NCI-H1105 treated with DMSO at 0.1 percent for 48 hours (cell line): ENCODE measurements at regions not wholly inside any gene's neighbourhood (a gene's known extent, or its start where the extent isn't known, plus 50 kb on each side); places are given as distances from the start of the nearest gene placed in this dataset.
"Not testable (repeated sequence)": the region's sequence is repeated elsewhere in the genome, so short reads cannot be mapped to it uniquely, and the experiment has no call there.

ENCODE experiments used
- DNase-seq: peaks from one replicate; lab custom pipeline; 2025; lab: John Stamatoyannopoulos, UW

- DNase-seq = no peak
Measured at GRCh38 chr10:108352771-108353170, 1188.3 kb upstream of the SORCS1 start.

- DNase-seq = no peak
Measured at GRCh38 chr10:108348215-108348614, 1183.7 kb upstream of the SORCS1 start.

- DNase-seq = no peak
Measured at GRCh38 chr10:108346066-108346465, 1181.6 kb upstream of the SORCS1 start.

GRCh38 chr10:108338146-108338545 is 1173.6 kb upstream of the SORCS1 start:
- peak; percentile 26 for DNase-seq

DNA sequence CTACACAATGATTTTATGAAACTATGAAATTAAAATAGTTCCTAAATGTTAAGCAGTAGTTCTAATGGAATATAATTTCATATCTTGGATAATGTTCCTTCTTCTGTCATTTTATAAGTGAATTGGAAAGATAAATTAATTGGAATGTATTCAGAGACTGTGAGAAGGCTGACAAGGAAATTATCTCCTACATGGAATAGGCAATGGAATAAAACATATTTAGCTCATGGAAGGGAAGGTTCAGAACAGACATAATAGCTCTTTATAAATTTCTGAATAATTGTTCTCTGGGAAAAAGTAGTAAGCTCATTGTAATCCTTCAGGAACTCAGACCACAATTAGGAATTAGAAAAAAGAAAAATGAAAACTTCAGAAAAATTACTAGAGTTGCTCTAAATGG is 1172.3 kb upstream of the SORCS1 start:
- DNase-seq = no peak

DNA sequence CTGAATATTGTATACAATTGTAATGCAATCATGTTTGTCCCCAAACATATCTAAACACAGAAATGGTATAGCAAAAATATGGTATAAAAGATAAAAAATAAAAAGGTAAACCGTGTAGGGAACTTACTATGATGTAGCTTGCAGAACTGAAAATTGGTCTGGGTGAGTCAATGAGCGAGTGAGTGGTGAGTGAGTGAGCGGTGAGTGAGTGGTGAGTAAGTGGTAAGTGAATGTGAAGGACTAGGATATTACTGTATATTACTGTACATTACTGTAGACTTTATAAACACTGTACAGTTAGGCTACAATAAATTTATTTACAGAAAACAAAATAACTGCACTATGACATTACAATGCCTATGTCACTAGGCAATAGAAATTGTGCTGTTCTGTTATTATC is 1163.2 kb upstream of the SORCS1 start:
- no peak for DNase-seq

GRCh38 chr10:108323274-108323798 is 1158.8 kb upstream of the SORCS1 start:
- DNase-seq = no peak

GRCh38 chr10:108319434-108320222 is 1155.1 kb upstream of the SORCS1 start:
- no peak for DNase-seq

GRCh38 chr10:108315636-108316035 is 1151.1 kb upstream of the SORCS1 start:
- not testable (repeated sequence) for DNase-seq

GRCh38 chr10:108307925-108308312 is 1143.4 kb upstream of the SORCS1 start:
- no peak for DNase-seq

DNA sequence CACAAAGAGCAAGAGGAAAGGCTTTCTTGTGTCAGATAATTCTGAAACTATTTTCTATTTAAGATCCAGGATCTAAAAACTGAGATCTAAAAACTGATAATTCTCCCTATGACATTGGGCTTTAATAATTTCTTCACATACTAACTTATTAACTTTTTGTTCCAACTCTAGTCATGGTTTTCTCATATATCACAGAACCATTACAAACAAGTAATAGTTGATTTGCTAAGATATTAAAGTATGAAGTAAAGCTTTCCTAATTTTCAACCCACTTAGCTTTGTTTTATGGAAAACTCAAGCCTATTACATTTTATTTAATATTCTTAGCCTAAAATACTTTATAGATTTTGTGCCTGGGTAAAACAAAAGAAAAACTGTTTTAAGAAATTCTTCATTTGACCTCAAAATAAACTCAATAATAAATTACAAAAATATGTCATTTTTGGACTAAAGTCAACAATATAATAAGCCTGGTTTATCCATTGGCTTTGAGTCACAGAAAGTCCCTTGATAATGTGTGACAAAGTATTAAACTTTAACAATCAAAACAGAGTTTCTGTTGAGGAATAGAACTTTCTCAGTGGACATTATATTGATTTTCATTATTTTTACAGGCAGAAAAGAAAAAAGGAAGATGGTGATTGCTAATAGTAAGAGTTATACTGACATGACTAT is 1142.9 kb upstream of the SORCS1 start:
- no peak for DNase-seq

- DNase-seq = no peak
Measured at GRCh38 chr10:108303149-108303548, 1138.6 kb upstream of the SORCS1 start.

- DNase-seq = peak; percentile 51
Measured at GRCh38 chr10:108301002-108301401, 1136.5 kb upstream of the SORCS1 start.

DNA sequence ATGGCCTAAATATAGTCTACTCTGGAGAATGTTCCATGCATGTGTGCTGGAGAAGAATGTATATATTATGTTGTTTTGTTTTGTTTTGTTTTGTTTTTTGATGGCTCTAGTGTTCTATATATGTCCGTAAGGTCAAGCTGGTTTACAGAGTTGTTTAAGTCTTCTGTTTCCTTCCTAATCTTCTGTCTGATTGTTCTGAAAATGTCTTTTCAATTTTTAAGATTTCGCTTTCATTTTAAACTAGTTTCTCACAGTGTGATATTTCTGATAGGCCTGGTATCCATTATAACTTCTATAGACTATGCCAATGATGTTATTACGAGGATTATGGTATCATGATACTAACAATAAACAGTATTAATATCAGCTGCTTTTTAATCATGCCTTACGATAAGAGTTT is 1126.3 kb upstream of the SORCS1 start:
- DNase-seq = no peak

GRCh38 chr10:108275895-108276685 is 1111.6 kb upstream of the SORCS1 start:
- DNase-seq = no peak

- no peak for DNase-seq
Measured at GRCh38 chr10:108260383-108260906, 1095.9 kb upstream of the SORCS1 start.

DNA sequence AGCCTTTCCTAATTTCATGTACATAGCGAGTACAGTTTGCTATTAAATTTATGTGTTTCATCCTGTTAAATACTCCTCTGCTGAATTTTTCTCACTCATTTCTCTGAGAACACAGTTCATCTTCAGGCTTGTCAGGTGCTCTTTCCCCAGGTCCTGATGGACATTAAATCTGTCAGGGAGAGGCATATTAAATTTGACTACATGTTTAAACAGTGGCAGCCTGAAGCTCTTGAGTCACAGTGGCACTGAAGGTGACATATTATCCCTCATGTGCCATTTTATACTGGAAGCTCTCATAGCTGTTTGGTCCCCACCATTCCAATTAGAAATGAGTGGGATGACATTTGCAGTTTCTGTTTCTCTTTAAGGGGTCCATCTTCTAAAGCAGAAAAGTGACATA is 1089.6 kb upstream of the SORCS1 start:
- peak; percentile 14 for DNase-seq

DNA sequence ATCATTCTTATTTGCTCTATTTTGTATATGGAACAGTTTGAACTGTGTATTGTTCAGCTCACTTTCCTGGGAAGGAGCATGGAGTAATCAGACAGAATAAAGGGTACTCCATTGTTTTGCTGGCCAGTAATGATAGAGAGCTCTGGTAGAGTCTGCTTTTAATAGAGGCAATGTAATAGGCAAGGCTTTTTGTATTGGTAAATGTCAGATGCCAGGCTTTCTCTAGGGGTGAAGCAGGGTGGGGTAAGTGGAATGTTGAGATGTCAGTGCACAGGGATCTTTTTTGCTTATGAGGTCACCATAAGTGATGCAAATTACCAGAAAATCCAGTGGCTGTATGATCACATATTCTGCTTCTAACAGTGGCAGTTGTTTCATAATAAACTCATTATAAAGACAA is 1088.3 kb upstream of the SORCS1 start:
- DNase-seq = no peak

DNA sequence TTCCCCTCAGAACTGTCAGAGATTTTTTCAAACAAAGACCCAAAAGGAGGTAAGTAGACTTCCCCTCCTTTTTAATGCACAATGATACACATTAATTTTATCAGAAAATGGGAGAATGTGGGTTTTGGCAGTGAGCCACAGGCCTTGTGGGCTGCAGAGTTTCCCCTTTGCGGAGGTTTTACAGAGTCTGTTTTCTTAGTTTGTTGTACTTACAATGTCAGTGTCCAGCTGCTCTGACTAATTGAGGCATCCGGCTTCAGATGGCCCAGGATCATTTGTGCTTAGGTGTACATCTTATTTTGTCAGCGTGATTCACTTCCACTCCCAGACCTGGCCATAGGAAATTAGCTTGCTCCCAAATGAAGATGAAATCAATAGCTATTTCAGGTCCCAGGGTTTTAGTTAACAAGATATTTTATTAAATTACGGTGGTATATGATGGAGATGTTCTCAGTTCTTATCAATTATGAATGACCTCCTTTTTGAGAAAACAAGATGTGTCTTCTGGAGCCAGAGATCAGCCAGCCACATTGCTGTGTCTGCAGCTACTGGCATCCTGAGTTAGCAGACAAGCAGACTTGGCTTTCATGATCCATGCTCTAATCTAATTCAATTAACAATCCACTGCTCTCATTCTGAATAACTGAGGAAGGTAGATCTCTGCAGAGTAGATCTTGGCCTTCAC is 1086.6 kb upstream of the SORCS1 start:
- DNase-seq = no peak

DNA sequence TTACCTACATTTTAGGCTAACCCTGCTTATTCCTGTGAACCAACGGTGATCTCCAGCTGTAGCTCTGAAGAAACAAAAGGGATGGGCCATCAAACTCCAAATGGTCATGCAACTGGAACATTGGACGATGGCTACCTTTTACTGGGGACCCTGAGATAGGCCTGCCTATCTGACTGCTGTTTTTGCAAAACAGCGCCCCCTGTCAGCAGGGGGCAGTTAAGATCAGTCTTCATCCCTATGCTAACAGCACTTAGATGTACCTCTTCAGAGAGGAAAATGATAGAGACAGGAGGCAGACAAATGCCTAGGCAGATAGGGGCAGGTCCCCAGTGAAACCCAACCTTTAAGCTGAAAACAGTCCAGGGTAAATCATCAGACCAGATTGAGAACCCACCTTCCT is 1085.4 kb upstream of the SORCS1 start:
- no peak for DNase-seq

DNA sequence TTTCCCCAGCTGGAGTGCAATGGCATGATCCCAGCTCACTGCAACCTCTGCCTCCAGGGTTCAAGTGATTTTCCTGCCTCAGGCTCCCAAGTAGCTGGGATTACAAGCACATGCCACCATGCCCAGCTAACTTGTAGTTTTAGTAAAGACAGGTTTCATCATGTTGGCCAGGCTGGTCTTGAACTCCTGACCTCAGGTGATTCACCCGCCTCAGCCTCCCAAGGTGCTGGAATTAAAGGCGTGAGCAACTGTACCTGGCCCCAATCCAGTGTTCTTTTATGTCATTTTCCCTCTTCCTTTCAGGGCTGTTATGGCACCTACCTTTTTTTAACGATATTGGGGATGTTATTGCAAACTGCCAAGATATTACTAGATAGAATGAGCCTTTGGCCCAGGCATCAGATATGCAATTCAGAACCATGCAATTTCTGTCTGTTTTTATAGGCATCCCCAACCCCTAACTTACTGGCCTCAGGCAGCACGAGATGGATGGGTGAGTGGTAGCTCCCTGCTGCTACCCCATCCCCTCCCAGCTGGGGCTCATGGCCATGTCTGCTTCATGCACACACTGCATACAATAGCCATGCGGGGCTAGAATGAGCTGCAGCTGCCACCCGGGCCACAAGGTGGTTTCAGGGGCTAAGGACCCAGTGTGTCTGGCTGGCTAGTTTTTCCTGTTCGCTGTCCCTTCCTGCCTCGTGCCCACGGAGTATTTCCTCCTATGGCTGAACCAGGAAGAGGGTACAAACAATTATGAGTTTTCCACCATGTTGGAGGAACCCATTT is 1080.1 kb upstream of the SORCS1 start:
- DNase-seq = no peak
